ENCODE measurements at regions not wholly inside any gene's neighbourhood (a gene's known extent, or its start where the extent isn't known, plus 50 kb on each side); places are given as distances from the start of the nearest gene placed in this dataset.

DNA sequence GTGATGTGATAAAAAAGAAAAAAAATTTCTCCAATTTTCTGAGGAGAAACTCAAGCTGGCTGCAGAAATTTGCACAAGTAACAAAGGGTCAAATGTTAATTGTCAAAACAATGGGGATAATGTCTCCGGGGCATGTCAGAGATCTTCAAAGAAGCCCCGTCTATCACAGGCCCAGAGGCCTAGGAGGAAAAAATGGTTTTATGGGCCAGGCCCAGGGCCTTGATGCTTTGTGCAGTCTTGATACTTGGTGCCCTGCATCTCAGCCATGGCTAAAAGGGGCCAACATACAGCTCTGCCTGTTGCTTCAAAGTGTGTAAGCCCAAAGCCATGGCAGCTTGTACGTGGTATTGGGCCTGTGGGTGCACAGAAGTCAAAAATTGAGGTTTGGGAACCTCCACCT is 961.0 kb downstream of the FAM133A start:
- no peak for TF ChIP-seq EZH2 (IDR thresholded peaks at IDR 0.05; ENCODE audit: borderline replicate concordance, low read length)
- TF ChIP-seq, protein P1, sequence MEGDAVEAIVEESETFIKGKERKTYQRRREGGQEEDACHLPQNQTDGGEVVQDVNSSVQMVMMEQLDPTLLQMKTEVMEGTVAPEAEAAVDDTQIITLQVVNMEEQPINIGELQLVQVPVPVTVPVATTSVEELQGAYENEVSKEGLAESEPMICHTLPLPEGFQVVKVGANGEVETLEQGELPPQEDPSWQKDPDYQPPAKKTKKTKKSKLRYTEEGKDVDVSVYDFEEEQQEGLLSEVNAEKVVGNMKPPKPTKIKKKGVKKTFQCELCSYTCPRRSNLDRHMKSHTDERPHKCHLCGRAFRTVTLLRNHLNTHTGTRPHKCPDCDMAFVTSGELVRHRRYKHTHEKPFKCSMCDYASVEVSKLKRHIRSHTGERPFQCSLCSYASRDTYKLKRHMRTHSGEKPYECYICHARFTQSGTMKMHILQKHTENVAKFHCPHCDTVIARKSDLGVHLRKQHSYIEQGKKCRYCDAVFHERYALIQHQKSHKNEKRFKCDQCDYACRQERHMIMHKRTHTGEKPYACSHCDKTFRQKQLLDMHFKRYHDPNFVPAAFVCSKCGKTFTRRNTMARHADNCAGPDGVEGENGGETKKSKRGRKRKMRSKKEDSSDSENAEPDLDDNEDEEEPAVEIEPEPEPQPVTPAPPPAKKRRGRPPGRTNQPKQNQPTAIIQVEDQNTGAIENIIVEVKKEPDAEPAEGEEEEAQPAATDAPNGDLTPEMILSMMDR (conservative IDR thresholded peaks at IDR 0.05 in 1 of 2, IDR thresholded peaks at IDR 0.05 in 1 of 2; ENCODE audit: extremely low read depth in 1 of 2, insufficient read depth in 1 of 2, low read depth in 1 of 2, low read length in 2 of 2), result no peak
